ENCODE measurements at regions not wholly inside any gene's neighbourhood (a gene's known extent, or its start where the extent isn't known, plus 50 kb on each side); places are given as distances from the start of the nearest gene placed in this dataset.

- H3K27me3 Mint-ChIP-seq (ENCODE audit: low read depth), result peaks cover 14% of the 10 kb centered on the region
- Histone ChIP-seq H3K4ac (ENCODE audit: low read depth, low read length) (no peak overlapping the region), H2AFZ (ENCODE audit: low read length) (no peak overlapping the region), H3K23ac (ENCODE audit: insufficient read length, low read depth, low read length) (no peak overlapping the region), H3K14ac (ENCODE audit: insufficient read depth, low read length) (no peak overlapping the region), H3K56ac (ENCODE audit: insufficient read length, low read depth, low read length) (no peak overlapping the region), H2BK120ac (ENCODE audit: low read depth, low read length, poor library complexity, severe bottlenecking) (no peak overlapping the region), H3K9ac (ENCODE audit: extremely low read depth, insufficient read length, low read length) (no peak overlapping the region), H4K91ac (ENCODE audit: insufficient read length, low read depth, low read length) (no peak overlapping the region), H3K18ac (ENCODE audit: insufficient read length, low read depth, low read length) (no peak overlapping the region), H2BK20ac (ENCODE audit: low read depth, low read length, poor library complexity, severe bottlenecking) (no peak overlapping the region), H2BK5ac (ENCODE audit: insufficient read length, low read length) (no peak overlapping the region), H4K8ac (replicated peaks; ENCODE audit: insufficient read length, low read depth, low read length) (no peak overlapping the region), H3K27me3 (ENCODE audit: insufficient read depth, low read length) (no peaks in the 10 kb centered on the region), H2BK15ac (ENCODE audit: low read depth, low read length) (peak overlapping the region; percentile 9; the same call in 1 of the 2 replicates), H3K79me2 (ENCODE audit: insufficient read depth, low read length) (no peaks in the 10 kb centered on the region), H3K9me3 (ENCODE audit: control insufficient read depth, low read depth, low read length) (no peaks in the 10 kb centered on the region), H2BK12ac (ENCODE audit: insufficient read length, low read depth, low read length) (no peak overlapping the region), H4K20me1 (ENCODE audit: control insufficient read depth, insufficient read depth, insufficient read length) (no peaks in the 10 kb centered on the region), H3K4me2 (ENCODE audit: insufficient read depth, insufficient read length, low read length) (no peak overlapping the region), H3K79me1 (ENCODE audit: insufficient read depth, low read depth, low read length, poor library complexity, severe bottlenecking) (no peaks in the 10 kb centered on the region), H4K5ac (ENCODE audit: insufficient read length, low read depth, low read length) (no peak overlapping the region), H2AK5ac (ENCODE audit: insufficient read length, low read length) (no peak overlapping the region), H3K27ac (ENCODE audit: insufficient read length, low read depth, low read length) (no peak overlapping the region), H3K4me1 (ENCODE audit: insufficient read depth, low read length) (no peaks in the 10 kb centered on the region), H3K23me2 (ENCODE audit: insufficient read length, low read depth, low read length, poor library complexity, severe bottlenecking) (no peaks in the 10 kb centered on the region), H3T11ph (ENCODE audit: low read length) (no peak overlapping the region)
- no peak overlapping the region for H3K4me3 Mint-ChIP-seq
- TF ChIP-seq, protein P1, sequence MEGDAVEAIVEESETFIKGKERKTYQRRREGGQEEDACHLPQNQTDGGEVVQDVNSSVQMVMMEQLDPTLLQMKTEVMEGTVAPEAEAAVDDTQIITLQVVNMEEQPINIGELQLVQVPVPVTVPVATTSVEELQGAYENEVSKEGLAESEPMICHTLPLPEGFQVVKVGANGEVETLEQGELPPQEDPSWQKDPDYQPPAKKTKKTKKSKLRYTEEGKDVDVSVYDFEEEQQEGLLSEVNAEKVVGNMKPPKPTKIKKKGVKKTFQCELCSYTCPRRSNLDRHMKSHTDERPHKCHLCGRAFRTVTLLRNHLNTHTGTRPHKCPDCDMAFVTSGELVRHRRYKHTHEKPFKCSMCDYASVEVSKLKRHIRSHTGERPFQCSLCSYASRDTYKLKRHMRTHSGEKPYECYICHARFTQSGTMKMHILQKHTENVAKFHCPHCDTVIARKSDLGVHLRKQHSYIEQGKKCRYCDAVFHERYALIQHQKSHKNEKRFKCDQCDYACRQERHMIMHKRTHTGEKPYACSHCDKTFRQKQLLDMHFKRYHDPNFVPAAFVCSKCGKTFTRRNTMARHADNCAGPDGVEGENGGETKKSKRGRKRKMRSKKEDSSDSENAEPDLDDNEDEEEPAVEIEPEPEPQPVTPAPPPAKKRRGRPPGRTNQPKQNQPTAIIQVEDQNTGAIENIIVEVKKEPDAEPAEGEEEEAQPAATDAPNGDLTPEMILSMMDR (conservative IDR thresholded peaks at IDR 0.05), result no peak
- H3K36me3 Mint-ChIP-seq (ENCODE audit: insufficient read depth in 1 of 3, low read depth in 3 of 3), result no peaks in the 10 kb centered on the region; a peak in 1 of 7 replicates
- H3K27ac Mint-ChIP-seq, result peak overlapping the region in 2 of 3 experiments; percentile 74 to 79; a peak in 1 of 7 replicates
- peaks cover 18 to 27% of the 10 kb centered on the region in 2 experiments for H3K4me1 Mint-ChIP-seq
- peaks cover 0 to 4% of the 10 kb centered on the region in 2 experiments; a peak in 1 of 5 replicates for H3K9me3 Mint-ChIP-seq
- 100% methylated on average over 1 of the region's 11 CpGs for WGBS (ENCODE audit: extremely low coverage, insufficient read length, low lambda C conversion rate)
- DNase-seq, result no peak
Observed at GRCh38 chr14:95003099-95003960, 154.0 kb downstream of the DICER1 start.

Measured in H9 (cell line).